Fibroblast of skin of back (primary cell): ENCODE measurements at regions not wholly inside any gene's neighbourhood (a gene's known extent, or its start where the extent isn't known, plus 50 kb on each side); places are given as distances from the start of the nearest gene placed in this dataset.
"Not testable (repeated sequence)": the region's sequence is repeated elsewhere in the genome, so short reads cannot be mapped to it uniquely, and the experiment has no call there.

ENCODE experiments used
- DNase-seq: peaks from one replicate; pipeline ENCODE4 v3.0.0-alpha.2; 2013

DNA sequence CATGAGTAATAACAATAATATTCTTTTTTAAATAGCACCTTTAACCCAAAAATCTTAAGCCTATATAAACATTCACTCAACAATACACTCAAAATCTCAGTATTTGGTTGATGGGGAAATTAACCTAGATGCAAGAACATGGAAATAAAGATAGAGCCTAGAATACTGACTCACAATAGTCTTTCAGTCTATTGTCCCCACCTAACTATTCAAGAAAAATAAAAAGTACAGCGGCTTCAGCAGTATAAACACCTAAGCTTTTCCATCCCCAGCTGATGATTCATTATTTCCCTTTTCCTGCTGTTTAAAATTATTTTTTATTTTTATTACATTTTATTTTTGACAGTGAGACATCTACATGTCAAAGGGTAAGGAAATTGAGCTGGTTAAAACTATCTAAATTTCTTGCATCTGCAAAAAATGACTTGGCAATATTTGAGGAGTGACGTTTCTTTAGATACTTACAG is 201.4 kb downstream of the FZD1 start:
- DNase-seq = peak; percentile 61

- no peak for DNase-seq
Observed at GRCh38 chr7:91468256-91468655, 204.0 kb downstream of the FZD1 start.

- no peak for DNase-seq
Observed at GRCh38 chr7:91473619-91474018, 209.4 kb downstream of the FZD1 start.

DNA sequence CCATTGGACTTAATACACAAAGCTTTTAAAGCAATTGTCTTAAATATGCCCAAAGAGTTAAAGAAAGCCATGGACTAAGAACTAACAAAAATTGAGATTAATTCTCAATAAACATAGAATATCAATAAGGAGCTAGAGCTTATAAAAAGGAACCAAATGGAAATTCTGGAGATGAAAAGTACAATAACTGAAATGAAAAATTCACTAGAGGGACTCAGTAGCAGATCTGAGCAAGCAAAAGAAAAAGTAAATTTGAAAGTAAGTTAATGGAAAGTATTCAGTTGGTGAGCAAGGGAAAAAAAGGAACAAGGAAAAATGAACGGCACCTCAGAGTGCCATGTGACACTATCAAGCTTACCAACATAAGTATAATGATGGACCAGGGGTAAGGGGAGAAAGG is 209.8 kb downstream of the FZD1 start:
- DNase-seq = no peak

DNA sequence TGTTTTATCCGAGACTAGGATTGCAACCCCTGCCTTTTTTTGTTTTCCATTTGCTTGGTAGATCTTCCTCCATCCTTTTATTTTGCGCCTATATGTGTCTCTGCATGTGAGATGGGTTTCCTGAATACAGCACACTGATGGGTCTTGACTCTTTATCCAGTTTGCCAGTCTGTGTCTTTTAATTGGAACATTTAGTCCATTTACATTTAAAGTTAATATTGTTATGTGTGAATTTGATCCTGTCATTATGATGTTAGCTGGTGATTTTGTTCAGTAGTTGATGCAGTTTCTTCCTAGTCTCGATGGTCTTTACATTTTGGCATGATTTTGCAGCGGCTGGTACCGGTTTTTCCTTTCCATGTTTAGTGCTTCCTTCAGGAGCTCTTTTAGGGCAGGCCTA is 216.2 kb downstream of the FZD1 start:
- not testable (repeated sequence) for DNase-seq

DNA sequence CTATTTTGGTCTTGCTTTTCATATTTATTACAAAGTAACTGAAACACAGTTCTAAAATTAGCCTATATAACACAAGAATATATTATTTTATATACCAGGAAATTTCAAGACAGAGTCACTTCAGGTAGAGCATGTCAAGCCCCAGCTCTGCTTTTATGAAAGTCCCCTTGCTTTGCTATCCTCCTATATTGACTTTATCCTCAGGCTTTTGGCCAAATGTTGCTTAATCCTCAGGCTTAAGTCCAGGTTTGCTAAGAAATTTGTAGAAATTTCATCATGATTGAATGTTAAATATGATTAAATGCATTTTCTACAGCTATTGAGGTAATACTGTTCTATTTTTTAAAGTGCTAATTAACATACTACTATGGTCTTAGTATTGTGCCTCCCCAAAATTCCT is 227.6 kb downstream of the FZD1 start:
- no peak for DNase-seq

DNA sequence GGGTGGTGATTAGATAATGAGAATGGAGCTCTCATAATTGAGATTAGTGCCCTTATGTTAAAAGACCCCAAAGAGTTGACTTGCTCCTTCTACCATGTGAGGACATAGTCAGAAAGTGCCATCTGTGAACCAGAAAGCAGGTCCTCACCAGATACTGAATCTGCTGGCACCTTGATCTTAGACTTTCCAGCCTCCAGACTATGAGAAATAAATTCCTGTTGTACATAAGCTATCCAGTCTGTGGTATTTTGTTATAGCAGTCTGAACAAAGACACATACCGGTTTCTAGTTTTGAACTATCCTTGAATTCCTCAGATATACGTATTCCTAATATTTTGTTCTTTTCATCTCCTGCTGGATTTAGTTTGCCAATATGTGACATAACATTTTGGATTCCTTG is 228.1 kb downstream of the FZD1 start:
- DNase-seq = no peak

- no peak for DNase-seq
Observed at GRCh38 chr7:91492773-91493172, 228.5 kb downstream of the FZD1 start.

DNA sequence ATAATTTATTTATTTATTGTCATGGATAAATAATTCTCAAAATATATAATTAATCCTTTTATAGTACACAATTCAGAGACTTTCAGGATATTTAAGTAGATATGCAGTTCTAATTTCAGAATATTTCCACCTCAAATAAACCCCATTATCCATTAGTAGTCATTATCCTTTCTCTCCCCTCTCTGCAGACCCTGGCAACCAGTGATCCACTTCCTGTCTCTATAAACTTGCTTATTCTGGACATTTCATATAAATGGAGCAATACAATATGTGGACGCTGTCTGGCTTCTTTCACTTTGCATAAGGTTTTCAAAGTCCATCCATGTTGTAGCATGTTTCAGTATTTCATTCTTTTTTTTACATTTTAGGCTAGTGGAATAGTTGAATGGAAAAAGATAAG is 230.2 kb downstream of the FZD1 start:
- DNase-seq = no peak

DNA sequence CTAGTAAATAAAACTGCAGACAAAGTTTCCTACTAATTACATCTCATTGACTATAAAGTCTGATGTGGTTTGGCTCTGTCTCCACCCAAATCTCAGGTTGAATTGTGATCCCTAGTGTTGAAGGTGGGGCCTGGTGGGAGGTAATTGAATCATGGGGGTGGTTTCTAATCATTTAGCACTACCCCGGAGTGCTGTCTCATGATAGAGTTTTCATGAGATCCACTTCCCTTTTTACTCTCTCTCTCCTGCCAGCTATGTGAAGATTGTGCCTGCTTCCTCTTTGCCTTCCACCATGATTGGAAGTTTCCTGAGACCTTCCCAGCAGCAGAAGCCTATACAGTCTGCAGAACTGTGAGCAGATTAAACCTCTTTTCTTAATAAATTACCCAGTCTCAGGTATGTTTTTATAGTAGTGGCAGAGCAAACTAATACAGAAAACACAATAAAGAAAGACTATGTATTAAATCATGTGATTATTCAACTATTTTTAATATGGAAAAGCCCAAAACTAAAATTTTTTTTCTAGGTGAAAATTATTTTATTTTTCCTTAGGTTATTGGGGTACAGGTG is 232.1 kb downstream of the FZD1 start:
- no peak for DNase-seq

DNA sequence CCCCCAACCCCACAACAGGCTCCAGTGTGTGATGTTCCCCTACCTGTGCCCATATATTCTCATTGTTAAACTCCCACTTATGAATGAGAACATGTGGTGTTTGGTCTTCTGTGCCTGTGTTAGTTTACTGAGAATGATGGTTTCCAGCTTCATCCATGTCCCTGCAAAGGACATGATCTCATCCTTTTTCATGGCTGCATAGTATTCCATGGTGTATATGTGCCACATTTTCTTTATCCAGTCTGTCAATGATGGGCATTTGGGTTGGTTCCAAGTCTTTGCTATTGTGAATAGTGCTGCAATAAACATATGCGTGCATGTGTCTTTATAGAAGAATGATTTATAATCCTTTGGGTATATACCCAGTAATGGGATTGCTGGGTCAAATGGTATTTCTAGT is 233.0 kb downstream of the FZD1 start:
- DNase-seq = not testable (repeated sequence)

GRCh38 chr7:91503934-91504555 is 239.8 kb downstream of the FZD1 start:
- DNase-seq = no peak

- DNase-seq = no peak
Observed at GRCh38 chr7:91504919-91505318, 240.7 kb downstream of the FZD1 start.

GRCh38 chr7:91506966-91507365 is 242.7 kb downstream of the FZD1 start:
- DNase-seq = not testable (repeated sequence)

DNA sequence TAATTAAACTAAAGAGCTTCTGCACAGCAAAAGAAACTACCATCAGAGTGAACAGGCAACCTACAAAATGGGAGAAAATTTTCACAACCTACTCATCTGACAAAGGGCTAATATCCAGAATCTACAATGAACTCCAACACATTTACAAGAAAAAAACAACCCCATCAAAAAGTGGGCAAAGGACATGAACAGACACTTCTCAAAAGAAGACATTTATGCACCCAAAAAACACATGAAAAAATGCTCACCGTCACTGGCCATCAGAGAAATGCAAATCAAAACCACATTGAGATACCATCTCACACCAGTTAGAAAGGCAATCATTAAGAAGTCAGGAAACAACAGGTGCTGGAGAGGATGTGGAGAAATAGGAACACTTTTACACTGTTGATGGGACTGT is 247.6 kb downstream of the FZD1 start:
- not testable (repeated sequence) for DNase-seq

- DNase-seq = peak; percentile 3
Observed at GRCh38 chr7:91512958-91513357, 248.7 kb downstream of the FZD1 start.

- DNase-seq = no peak
Observed at GRCh38 chr7:91514591-91514990, 250.4 kb downstream of the FZD1 start.

GRCh38 chr7:91515961-91516360 is 251.7 kb downstream of the FZD1 start:
- no peak for DNase-seq

GRCh38 chr7:91517201-91517785 is 253.1 kb downstream of the FZD1 start:
- no peak for DNase-seq

DNA sequence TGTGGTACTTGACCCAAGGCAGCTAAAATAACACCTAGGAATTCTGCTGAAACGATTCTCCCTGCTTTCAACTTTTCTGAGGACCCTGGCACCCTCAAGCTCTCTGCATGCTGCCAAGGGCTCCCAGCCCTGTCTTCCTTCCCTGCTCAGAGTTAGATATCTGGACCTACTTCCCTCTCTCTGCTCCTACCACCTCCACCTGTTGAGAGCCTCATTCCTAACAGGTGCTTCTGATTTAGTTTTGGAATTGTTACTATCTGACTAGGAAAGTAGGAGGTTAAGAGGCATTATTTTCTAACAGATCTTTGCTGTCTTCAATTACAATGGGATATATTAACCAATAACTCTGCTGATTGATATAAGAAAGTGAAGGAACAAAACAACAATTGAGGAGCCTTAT is 253.8 kb downstream of the FZD1 start:
- DNase-seq = no peak

- peak; percentile 37 for DNase-seq
Observed at GRCh38 chr7:91519241-91520158, 255.3 kb downstream of the FZD1 start.

GRCh38 chr7:91520645-91521044 is 256.4 kb downstream of the FZD1 start:
- no peak for DNase-seq

- DNase-seq = peak; percentile 37
Observed at GRCh38 chr7:91526404-91526803, 262.2 kb downstream of the FZD1 start.
